HepG2 (cell line): ENCODE measurements at regions not wholly inside any gene's neighbourhood (a gene's known extent, or its start where the extent isn't known, plus 50 kb on each side); places are given as distances from the start of the nearest gene placed in this dataset.

Experiments
- ADNP ChIP-seq: sonication (generic); formaldehyde crosslinking; IDR thresholded peaks from 2 replicates; pipeline ENCODE4 v1.4.0; 2020; ENCODE audit warnings: missing genetic modification reagents
- EP300 ChIP-seq, 3 experiments: sonication (generic) in 1 of 3; formaldehyde crosslinking in 1 of 3; IDR thresholded peaks; 2 replicates each; pipeline versions ENCODE4 v1.5.1 to v1.6.1; 2011 to 2020; ENCODE audit warnings: low read depth in 2 of 3, low read length in 2 of 3, borderline replicate concordance in 1 of 3, improper control_type of control experiment in 1 of 3, mild to moderate bottlenecking in 1 of 3, missing genetic modification reagents in 1 of 3, moderate library complexity in 1 of 3
- NCOR1 ChIP-seq: fragments of 200-600 bp; sonication (generic); IDR thresholded peaks from 2 replicates; pipeline ENCODE4 v1.7.0; 2017; ENCODE audit warnings: antibody characterized with exemption, low read length, borderline replicate concordance
- RFX1 ChIP-seq: fragments of 450-650 bp; IDR thresholded peaks from 2 replicates; pipeline ENCODE4 v1.6.1; 2017
- SMARCE1 ChIP-seq: fragments of 450-650 bp; IDR thresholded peaks from 2 replicates; pipeline ENCODE4 v1.6.1; 2017; ENCODE audit warnings: borderline replicate concordance
- SP1 ChIP-seq, 2 experiments: fragments of 450-650 bp in 1 of 2; sonication (generic) in 1 of 2; formaldehyde crosslinking in 1 of 2; IDR thresholded peaks; 2 replicates each; pipeline versions ENCODE4 v1.4.0 to v1.6.1; 2016 to 2020; ENCODE audit warnings: missing genetic modification reagents in 1 of 2
- TAF1 ChIP-seq: sonication (generic); formaldehyde crosslinking; IDR thresholded peaks from 2 replicates; pipeline ENCODE4 v1.4.0; 2020; ENCODE audit warnings: missing genetic modification reagents
- ZNF282 ChIP-seq: fragments of 450-650 bp; IDR thresholded peaks from 2 replicates; pipeline ENCODE4 v1.6.1; 2018; ENCODE audit not compliant: partially characterized antibody
- ZNF549 ChIP-seq: sonication (generic); formaldehyde crosslinking; IDR thresholded peaks from 2 replicates; pipeline ENCODE4 v1.5.0; 2020; ENCODE audit warnings: missing genetic modification reagents
- TF ChIP-seq, protein P1 (sequence below): sonication (generic); formaldehyde crosslinking; IDR thresholded peaks from 2 replicates; pipeline ENCODE4 v1.5.0; 2020; ENCODE audit warnings: mild to moderate bottlenecking, missing genetic modification reagents
- TF ChIP-seq, protein P2 (sequence below): sonication (generic); formaldehyde crosslinking; IDR thresholded peaks from 2 replicates; pipeline ENCODE4 v1.8.0; 2022; ENCODE audit warnings: low read depth, missing genetic modification reagents
- TF ChIP-seq, protein P3 (sequence below), 2 experiments: fragments of 450-650 bp in 1 of 2; sonication (generic) in 1 of 2; formaldehyde crosslinking; IDR thresholded peaks; 2 replicates each; pipeline versions ENCODE4 v1.5.0 to v1.8.0; 2020 to 2022; ENCODE audit warnings: mild to moderate bottlenecking in 1 of 2, missing genetic modification reagents in 1 of 2
- TF ChIP-seq, protein P4 (sequence below): sonication (generic); formaldehyde crosslinking; IDR thresholded peaks from 2 replicates; pipeline ENCODE4 v1.8.1; 2022; ENCODE audit warnings: mild to moderate bottlenecking, missing genetic modification reagents

DNA sequence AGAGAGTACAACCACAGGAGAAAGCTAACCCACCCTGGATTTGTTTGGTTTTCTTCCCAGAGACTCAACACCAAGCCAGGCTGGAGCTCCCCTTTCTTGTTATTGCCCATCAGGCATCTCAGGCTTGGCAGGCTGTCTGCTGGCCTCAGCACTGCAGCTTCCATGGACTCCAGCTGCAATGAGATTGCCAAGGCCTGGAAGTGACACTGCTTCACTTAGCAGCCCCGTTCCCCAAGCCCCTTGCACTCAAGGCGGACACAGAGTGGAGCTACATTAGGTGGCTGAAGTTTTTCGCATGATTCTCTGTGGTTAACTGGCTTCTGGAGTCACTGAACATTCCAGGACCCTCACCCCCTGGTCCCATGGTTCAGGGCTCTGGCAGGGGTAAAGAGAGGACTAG, 163.1 kb upstream of the GDF10 start:
- no peak for TF ChIP-seq ZNF549
- TF ChIP-seq, protein P1, sequence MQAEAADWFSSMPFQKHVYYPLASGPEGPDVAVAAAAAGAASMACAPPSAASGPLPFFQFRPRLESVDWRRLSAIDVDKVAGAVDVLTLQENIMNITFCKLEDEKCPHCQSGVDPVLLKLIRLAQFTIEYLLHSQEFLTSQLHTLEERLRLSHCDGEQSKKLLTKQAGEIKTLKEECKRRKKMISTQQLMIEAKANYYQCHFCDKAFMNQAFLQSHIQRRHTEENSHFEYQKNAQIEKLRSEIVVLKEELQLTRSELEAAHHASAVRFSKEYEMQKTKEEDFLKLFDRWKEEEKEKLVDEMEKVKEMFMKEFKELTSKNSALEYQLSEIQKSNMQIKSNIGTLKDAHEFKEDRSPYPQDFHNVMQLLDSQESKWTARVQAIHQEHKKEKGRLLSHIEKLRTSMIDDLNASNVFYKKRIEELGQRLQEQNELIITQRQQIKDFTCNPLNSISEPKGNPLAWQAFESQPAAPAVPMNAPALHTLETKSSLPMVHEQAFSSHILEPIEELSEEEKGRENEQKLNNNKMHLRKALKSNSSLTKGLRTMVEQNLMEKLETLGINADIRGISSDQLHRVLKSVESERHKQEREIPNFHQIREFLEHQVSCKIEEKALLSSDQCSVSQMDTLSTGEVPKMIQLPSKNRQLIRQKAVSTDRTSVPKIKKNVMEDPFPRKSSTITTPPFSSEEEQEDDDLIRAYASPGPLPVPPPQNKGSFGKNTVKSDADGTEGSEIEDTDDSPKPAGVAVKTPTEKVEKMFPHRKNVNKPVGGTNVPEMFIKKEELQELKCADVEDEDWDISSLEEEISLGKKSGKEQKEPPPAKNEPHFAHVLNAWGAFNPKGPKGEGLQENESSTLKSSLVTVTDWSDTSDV (CRISPR knock-in tag), result no peak
- no peak for TF ChIP-seq NCOR1
- TF ChIP-seq RFX1, result no peak
- TF ChIP-seq, protein P2, sequence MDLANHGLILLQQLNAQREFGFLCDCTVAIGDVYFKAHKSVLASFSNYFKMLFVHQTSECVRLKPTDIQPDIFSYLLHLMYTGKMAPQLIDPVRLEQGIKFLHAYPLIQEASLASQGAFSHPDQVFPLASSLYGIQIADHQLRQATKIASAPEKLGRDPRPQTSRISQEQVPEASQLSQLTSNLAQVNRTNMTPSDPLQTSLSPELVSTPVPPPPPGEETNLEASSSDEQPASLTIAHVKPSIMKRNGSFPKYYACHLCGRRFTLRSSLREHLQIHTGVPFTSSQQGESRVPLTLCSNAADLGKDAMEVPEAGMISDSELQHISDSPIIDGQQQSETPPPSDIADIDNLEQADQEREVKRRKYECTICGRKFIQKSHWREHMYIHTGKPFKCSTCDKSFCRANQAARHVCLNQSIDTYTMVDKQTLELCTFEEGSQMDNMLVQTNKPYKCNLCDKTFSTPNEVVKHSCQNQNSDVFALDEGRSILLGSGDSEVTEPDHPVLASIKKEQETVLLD (CRISPR knock-in tag), result no peak
- no peak for TF ChIP-seq SP1 (IDR thresholded peaks at IDR 0.05)
- no peak for TF ChIP-seq SP1 (CRISPR knock-in tag; IDR thresholded peaks at IDR 0.05)
- no peak for TF ChIP-seq EP300 (IDR thresholded peaks at IDR 0.05; ENCODE audit: low read depth in 2 of 2, low read length in 2 of 2)
- no peak for TF ChIP-seq EP300 (CRISPR knock-in tag; IDR thresholded peaks at IDR 0.05; ENCODE audit: borderline replicate concordance)
- TF ChIP-seq ZNF282, result no peak
- TF ChIP-seq, protein P3, sequence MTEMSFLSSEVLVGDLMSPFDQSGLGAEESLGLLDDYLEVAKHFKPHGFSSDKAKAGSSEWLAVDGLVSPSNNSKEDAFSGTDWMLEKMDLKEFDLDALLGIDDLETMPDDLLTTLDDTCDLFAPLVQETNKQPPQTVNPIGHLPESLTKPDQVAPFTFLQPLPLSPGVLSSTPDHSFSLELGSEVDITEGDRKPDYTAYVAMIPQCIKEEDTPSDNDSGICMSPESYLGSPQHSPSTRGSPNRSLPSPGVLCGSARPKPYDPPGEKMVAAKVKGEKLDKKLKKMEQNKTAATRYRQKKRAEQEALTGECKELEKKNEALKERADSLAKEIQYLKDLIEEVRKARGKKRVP (CRISPR knock-in tag; IDR thresholded peaks at IDR 0.05), result no peak
- TF ChIP-seq SMARCE1, result no peak
- TF ChIP-seq, protein P4, sequence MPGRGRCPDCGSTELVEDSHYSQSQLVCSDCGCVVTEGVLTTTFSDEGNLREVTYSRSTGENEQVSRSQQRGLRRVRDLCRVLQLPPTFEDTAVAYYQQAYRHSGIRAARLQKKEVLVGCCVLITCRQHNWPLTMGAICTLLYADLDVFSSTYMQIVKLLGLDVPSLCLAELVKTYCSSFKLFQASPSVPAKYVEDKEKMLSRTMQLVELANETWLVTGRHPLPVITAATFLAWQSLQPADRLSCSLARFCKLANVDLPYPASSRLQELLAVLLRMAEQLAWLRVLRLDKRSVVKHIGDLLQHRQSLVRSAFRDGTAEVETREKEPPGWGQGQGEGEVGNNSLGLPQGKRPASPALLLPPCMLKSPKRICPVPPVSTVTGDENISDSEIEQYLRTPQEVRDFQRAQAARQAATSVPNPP (CRISPR knock-in tag), result no peak
- TF ChIP-seq TAF1 (CRISPR knock-in tag), result no peak
- TF ChIP-seq ADNP, result no peak
